Nephron progenitor cell (in vitro differentiated cells): ENCODE measurements at regions not wholly inside any gene's neighbourhood (a gene's known extent, or its start where the extent isn't known, plus 50 kb on each side); places are given as distances from the start of the nearest gene placed in this dataset.
"Not testable (repeated sequence)": the region's sequence is repeated elsewhere in the genome, so short reads cannot be mapped to it uniquely, and the experiment has no call there.

Experiments used
- DNase-seq: peaks from one replicate; pipeline ENCODE4 v3.0.0; 2021
- H3K27ac Mint-ChIP-seq: 2 replicates; pipeline ENCODE4 v1.8.0; 2021; ENCODE audit warnings: mild to moderate bottlenecking, moderate library complexity, mixed read lengths
- H3K27me3 Mint-ChIP-seq: 2 replicates; pipeline ENCODE4 v1.8.0; 2021; ENCODE audit warnings: mild to moderate bottlenecking, low read depth, mixed read lengths; ENCODE audit not compliant: poor library complexity
- H3K36me3 Mint-ChIP-seq: 2 replicates; pipeline ENCODE4 v1.8.0; 2021; ENCODE audit warnings: low read depth, mixed read lengths
- H3K4me1 Mint-ChIP-seq: 2 replicates; pipeline ENCODE4 v1.8.0; 2021; ENCODE audit warnings: mixed read lengths
- H3K4me3 Mint-ChIP-seq: 2 replicates; pipeline ENCODE4 v1.8.0; 2021; ENCODE audit warnings: mild to moderate bottlenecking, moderate library complexity, mixed read lengths
- H3K9me3 Mint-ChIP-seq: 2 replicates; pipeline ENCODE4 v1.8.0; 2021; ENCODE audit warnings: mild to moderate bottlenecking, moderate library complexity, mixed read lengths
- TF ChIP-seq, protein P1 (sequence below): fragments of 200-600 bp; sonication (generic); IDR thresholded peaks from 2 replicates; pipeline ENCODE4 v1.5.0; 2021; ENCODE audit warnings: antibody characterized with exemption

DNA sequence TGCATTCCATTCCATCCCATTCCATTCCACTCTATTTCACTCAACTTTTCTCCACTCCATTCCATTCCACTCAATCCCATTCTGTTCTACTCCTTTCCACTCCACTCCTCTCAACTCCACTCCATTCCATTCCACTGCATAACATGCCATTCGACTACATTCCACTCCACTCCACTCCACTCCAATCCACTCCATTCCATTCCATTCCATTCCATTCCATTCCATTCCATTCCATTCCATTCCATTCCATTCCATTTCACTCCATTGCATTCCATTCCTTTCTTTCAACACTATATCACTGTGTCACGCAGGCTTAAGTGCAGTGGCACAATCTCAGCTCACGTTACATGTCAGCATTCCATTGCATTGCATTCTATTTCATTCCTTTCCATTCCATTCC lies 1430.4 kb downstream of the TSPY10 start:
- H3K27me3 Mint-ChIP-seq, DNase-seq, H3K4me1 Mint-ChIP-seq, H3K27ac Mint-ChIP-seq, H3K4me3 Mint-ChIP-seq: not testable (repeated sequence)
- Mint-ChIP-seq H3K36me3 (peaks cover 44% of the 10 kb centered on the region), H3K9me3 (peaks cover 83% of the 10 kb centered on the region)

DNA sequence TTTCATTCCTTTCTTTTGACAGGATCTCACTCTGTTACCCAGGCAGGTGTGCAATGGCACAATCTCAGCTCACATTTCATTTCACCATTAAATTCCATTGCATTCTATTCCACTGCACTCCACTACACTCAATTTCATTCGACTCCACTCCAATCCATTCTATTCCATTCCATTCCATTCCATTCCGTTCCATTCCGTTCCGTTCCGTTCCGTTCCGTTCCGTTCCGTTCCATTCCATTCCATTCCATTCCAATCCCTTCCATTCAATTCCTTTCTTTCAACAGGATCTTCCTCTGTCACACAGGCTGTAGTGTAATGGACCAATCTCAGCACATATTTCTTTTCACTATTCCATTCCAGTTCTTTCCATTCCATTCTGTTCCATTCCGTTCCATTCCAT lies 1445.7 kb downstream of the TSPY10 start:
- H3K4me3 Mint-ChIP-seq: no peak overlapping the region
- H3K27ac Mint-ChIP-seq: no peak overlapping the region
- H3K4me1 Mint-ChIP-seq: no peaks in the 10 kb centered on the region
- H3K36me3 Mint-ChIP-seq: peaks cover 35% of the 10 kb centered on the region
- no peaks in the 10 kb centered on the region for H3K27me3 Mint-ChIP-seq
- H3K9me3 Mint-ChIP-seq: peaks cover 91% of the 10 kb centered on the region
- TF ChIP-seq, protein P1, sequence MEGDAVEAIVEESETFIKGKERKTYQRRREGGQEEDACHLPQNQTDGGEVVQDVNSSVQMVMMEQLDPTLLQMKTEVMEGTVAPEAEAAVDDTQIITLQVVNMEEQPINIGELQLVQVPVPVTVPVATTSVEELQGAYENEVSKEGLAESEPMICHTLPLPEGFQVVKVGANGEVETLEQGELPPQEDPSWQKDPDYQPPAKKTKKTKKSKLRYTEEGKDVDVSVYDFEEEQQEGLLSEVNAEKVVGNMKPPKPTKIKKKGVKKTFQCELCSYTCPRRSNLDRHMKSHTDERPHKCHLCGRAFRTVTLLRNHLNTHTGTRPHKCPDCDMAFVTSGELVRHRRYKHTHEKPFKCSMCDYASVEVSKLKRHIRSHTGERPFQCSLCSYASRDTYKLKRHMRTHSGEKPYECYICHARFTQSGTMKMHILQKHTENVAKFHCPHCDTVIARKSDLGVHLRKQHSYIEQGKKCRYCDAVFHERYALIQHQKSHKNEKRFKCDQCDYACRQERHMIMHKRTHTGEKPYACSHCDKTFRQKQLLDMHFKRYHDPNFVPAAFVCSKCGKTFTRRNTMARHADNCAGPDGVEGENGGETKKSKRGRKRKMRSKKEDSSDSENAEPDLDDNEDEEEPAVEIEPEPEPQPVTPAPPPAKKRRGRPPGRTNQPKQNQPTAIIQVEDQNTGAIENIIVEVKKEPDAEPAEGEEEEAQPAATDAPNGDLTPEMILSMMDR: no peak
- DNase-seq: no peak

DNA sequence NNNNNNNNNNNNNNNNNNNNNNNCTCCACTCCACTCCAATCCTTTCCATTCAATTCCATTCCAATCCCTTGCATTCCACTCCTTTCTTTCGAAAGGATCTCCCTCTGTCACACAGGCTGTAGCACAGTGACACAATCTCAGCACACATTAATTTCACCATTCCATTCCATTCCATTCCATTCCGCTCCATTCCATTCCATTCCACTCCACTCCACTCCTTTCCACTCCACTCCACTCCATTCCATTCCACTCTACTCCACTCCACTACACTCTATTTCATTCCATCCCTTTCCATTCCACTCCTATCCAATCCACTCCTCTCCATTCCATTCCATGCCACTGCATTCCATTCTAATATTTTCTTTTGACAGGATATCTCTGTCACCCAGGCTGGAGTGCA lies 1459.0 kb downstream of the TSPY10 start:
- Mint-ChIP-seq H3K27ac (no peak overlapping the region), H3K36me3 (peaks cover 67% of the 10 kb centered on the region), H3K27me3 (peaks cover 4% of the 10 kb centered on the region), H3K9me3 (peaks cover 98% of the 10 kb centered on the region), H3K4me1 (no peaks in the 10 kb centered on the region), H3K4me3 (no peak overlapping the region)
- no peak for DNase-seq
- TF ChIP-seq, protein P1: no peak

DNA sequence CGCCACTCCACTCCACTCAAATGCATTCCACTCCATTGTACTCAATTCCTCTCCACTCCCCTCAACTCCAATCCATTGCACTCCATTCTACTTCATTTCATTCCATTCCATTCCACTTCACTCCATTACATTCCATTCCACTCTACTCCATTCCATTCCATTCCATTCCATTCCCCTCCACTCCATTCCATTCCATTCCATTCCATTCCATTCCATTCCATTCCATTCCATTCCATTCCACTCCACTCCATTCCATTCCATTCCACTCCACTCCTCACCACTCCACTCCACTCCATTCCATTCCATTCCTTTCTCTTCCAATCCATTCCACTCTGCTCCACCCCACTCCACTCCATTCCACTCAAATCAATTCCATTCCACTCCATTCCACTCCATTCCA lies 1459.9 kb downstream of the TSPY10 start:
- H3K4me1 Mint-ChIP-seq: no peaks in the 10 kb centered on the region
- no peak overlapping the region for H3K27ac Mint-ChIP-seq
- H3K27me3 Mint-ChIP-seq: peaks cover 4% of the 10 kb centered on the region
- DNase-seq: no peak
- TF ChIP-seq, protein P1: no peak
- peaks cover 70% of the 10 kb centered on the region for H3K36me3 Mint-ChIP-seq
- H3K4me3 Mint-ChIP-seq: no peak overlapping the region
- peaks cover 97% of the 10 kb centered on the region for H3K9me3 Mint-ChIP-seq

DNA sequence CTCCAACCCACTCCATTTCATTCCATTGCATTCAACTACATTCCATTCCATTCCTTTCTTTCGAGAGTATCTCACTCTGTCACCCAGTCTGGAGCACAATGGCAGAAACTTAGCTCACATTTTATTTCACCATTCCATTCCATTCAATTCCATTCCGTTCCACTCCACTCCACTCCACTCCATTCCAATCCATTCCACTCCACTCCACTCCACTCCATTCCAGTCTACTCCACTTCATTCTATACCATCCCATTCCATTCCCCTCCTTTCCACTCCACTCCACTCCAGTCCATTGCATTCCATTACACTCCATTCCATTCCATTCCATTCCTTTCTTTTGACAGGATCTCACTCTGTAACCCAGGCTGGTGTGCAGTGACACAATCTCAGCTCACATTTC lies 1466.3 kb downstream of the TSPY10 start:
- H3K36me3 Mint-ChIP-seq: peaks cover 42% of the 10 kb centered on the region
- no peaks in the 10 kb centered on the region for H3K4me1 Mint-ChIP-seq
- H3K27me3 Mint-ChIP-seq: no peaks in the 10 kb centered on the region
- TF ChIP-seq, protein P1: no peak
- no peak overlapping the region for H3K4me3 Mint-ChIP-seq
- H3K27ac Mint-ChIP-seq: no peak overlapping the region
- no peak for DNase-seq
- peaks cover 96% of the 10 kb centered on the region for H3K9me3 Mint-ChIP-seq

DNA sequence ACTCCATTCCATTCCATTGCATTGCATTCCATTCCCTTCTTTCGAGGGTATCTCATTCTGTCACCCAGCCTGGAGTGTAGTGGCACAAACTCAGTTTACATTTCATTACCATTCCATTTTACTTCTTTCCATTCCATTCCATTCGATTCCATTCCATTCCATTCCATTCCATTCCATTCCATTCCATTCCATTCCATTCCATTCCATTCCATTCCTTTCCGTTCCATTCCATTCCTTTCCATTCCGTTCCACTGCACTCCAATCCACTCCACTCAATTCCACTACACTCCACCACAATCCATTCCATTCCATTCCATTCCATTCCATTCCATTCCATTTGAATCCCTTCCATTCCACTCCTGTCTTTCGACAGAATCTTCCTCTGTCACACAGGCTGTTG lies 1472.0 kb downstream of the TSPY10 start:
- Mint-ChIP-seq H3K36me3 (peaks cover 31% of the 10 kb centered on the region), H3K9me3 (peaks cover 84% of the 10 kb centered on the region)
- H3K4me3 Mint-ChIP-seq, H3K27ac Mint-ChIP-seq, DNase-seq, H3K4me1 Mint-ChIP-seq, H3K27me3 Mint-ChIP-seq: not testable (repeated sequence)

DNA sequence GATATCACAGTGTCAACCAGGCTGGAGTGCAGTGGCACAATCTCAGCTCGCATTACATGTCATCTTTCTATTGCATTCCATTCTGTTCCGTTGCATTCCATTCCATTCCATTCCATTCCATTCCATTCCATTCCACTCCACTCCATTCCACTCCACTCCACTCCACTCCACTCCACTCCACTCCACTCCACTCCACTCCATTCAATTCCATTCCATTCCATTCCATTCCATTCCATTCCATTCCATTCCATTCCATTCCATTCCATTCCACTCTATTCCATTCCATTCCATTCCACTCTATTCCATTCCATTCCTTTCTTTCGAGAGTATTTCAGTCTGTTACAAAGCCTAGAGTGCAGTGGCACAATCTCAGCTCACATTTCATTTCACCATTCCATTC lies 1486.5 kb downstream of the TSPY10 start:
- H3K4me1 Mint-ChIP-seq, H3K27me3 Mint-ChIP-seq, DNase-seq, H3K4me3 Mint-ChIP-seq, H3K27ac Mint-ChIP-seq: not testable (repeated sequence)
- Mint-ChIP-seq H3K36me3 (peaks cover 27% of the 10 kb centered on the region), H3K9me3 (peaks cover 90% of the 10 kb centered on the region)
